HCT116 (cell line): ENCODE measurements at regions not wholly inside any gene's neighbourhood (a gene's known extent, or its start where the extent isn't known, plus 50 kb on each side); places are given as distances from the start of the nearest gene placed in this dataset.

Experiments
- CTCF ChIP-seq, 3 experiments: fragments of 200-600 bp in 1 of 3; sonication (generic) in 1 of 3; IDR thresholded peaks in 2 of 3; conservative IDR thresholded peaks in 1 of 3; 2 replicates each; pipeline ENCODE4 v1.5.1; 2012 to 2017; ENCODE audit warnings: low read depth in 2 of 3, low read length in 2 of 3, antibody characterized with exemption in 1 of 3, borderline replicate concordance in 1 of 3, control low read depth in 1 of 3, mild to moderate bottlenecking in 1 of 3, mixed read lengths in 1 of 3, mixed run types in 1 of 3, moderate library complexity in 1 of 3; ENCODE audit not compliant: insufficient read depth in 1 of 3
- EGR1 ChIP-seq: IDR thresholded peaks from 2 replicates; pipeline ENCODE4 v1.6.1; 2012; ENCODE audit warnings: low read depth
- POLR2A ChIP-seq: IDR thresholded peaks from 2 replicates; pipeline ENCODE4 v1.7.0; 2011; ENCODE audit warnings: borderline replicate concordance; ENCODE audit not compliant: insufficient read depth, insufficient read length; ENCODE audit errors: extremely low read depth
- POLR2AphosphoS5 ChIP-seq: IDR thresholded peaks from 2 replicates; pipeline ENCODE4 v1.6.1; 2011; ENCODE audit warnings: mild to moderate bottlenecking, low read depth, low read length, moderate library complexity
- ZNF274 ChIP-seq: fragments of 200-500 bp; sonication (Bioruptor generic); IDR thresholded peaks from 2 replicates; pipeline ENCODE4 v1.6.1; 2014; ENCODE audit warnings: mild to moderate bottlenecking, low read depth, low read length, inconsistent platforms

DNA sequence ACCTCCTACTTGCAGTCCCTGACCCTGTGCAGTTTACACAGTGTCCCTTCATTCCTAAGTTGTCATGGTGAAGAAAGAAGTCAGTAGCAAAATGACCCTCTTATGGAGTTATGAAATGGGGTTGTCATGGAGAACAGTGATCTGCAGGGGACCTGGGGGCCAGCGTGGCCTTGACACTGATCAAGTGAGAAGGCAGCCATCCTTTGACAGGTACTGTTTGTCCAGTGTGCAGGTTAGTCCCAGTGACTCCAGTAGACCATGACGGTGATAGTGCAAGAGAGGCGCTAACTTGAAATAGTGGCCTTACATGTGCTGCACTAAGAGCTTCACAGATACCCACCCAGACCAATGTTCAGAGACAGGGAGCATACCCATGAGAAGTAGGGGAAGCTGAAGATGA, 87.9 kb downstream of the IL12A start:
- TF ChIP-seq ZNF274 (no peak), CTCF (IDR thresholded peaks at IDR 0.05 in 2 of 3, conservative IDR thresholded peaks at IDR 0.05 in 1 of 3; ENCODE audit: borderline replicate concordance in 1 of 3, insufficient read depth in 1 of 3, low read depth in 2 of 3, low read length in 2 of 3) (no peak), POLR2AphosphoS5 (no peak), POLR2A (no peak), EGR1 (no peak)
